ENCODE measurements at regions not wholly inside any gene's neighbourhood (a gene's known extent, or its start where the extent isn't known, plus 50 kb on each side); places are given as distances from the start of the nearest gene placed in this dataset.

- no peak for DNase-seq (ENCODE audit: low read depth, low spot score)
- in situ Hi-C loops (cut with HindIII; ENCODE audit: low pct_unique_long_range_greater_than_20kb, low sequenced_read_pairs), result no loop called here
Measured at GRCh38 chr21:36641346-36641745, 57.6 kb upstream of the SIM2 start.

GRCh38 chr21:36641886-36642285 is 57.0 kb upstream of the SIM2 start:
- in situ Hi-C loops (cut with HindIII; ENCODE audit: low pct_unique_long_range_greater_than_20kb, low sequenced_read_pairs), result no loop called here
- DNase-seq (ENCODE audit: low read depth, low spot score), result no peak

GRCh38 chr21:36642777-36643176 is 56.1 kb upstream of the SIM2 start:
- no peak for DNase-seq (ENCODE audit: low read depth, low spot score)
- in situ Hi-C loops (cut with HindIII; ENCODE audit: low pct_unique_long_range_greater_than_20kb, low sequenced_read_pairs), result no loop called here

GRCh38 chr21:36643374-36644250 is 55.3 kb upstream of the SIM2 start:
- in situ Hi-C loops (cut with HindIII; ENCODE audit: low pct_unique_long_range_greater_than_20kb, low sequenced_read_pairs), result no loop called here
- no peak for DNase-seq (ENCODE audit: low read depth, low spot score)

GRCh38 chr21:36646011-36646410 is 52.9 kb upstream of the SIM2 start:
- in situ Hi-C loops (cut with HindIII; ENCODE audit: low pct_unique_long_range_greater_than_20kb, low sequenced_read_pairs), result no loop called here

GRCh38 chr21:36646645-36647044 is 52.3 kb upstream of the SIM2 start:
- DNase-seq (ENCODE audit: low read depth, low spot score), result no peak
- in situ Hi-C loops (cut with HindIII; ENCODE audit: low pct_unique_long_range_greater_than_20kb, low sequenced_read_pairs), result no loop called here

More at GRCh38 chr21:36646011-36646410, 52.9 kb upstream of the SIM2 start:
- no peak for DNase-seq (ENCODE audit: low read depth, low spot score)

GRCh38 chr21:36647279-36648093 is 51.4 kb upstream of the SIM2 start:
- in situ Hi-C loops (cut with HindIII; ENCODE audit: low pct_unique_long_range_greater_than_20kb, low sequenced_read_pairs), result no loop called here
- no peak for DNase-seq (ENCODE audit: low read depth, low spot score)

Measured in SK-MEL-5 (cell line).